Neutrophil (primary cell): ENCODE measurements at regions not wholly inside any gene's neighbourhood (a gene's known extent, or its start where the extent isn't known, plus 50 kb on each side); places are given as distances from the start of the nearest gene placed in this dataset.

Source experiments
- H3K27ac ChIP-seq: fragments of 200-600 bp; sonication (generic); 2 replicates; pipeline ENCODE4 v1.5.1; 2016; ENCODE audit warnings: mild to moderate bottlenecking, moderate library complexity
- H3K27me3 ChIP-seq: fragments of 200-600 bp; sonication (generic); 2 replicates; pipeline ENCODE4 v1.6.0; 2016; ENCODE audit warnings: mild to moderate bottlenecking
- H3K36me3 ChIP-seq: fragments of 200-600 bp; sonication (generic); 2 replicates; pipeline ENCODE4 v1.5.1; 2017
- H3K4me1 ChIP-seq, 2 experiments: fragments of 200-600 bp in 1 of 2; sonication (generic) in 1 of 2; 1 replicate in 1 of 2; 2 replicates in 1 of 2; pipeline versions ENCODE4 v1.5.1 to v1.6.1; 2013 to 2016; ENCODE audit warnings: low read depth in 1 of 2, low read length in 1 of 2, mild to moderate bottlenecking in 1 of 2, moderate library complexity in 1 of 2; ENCODE audit not compliant: control insufficient read depth in 1 of 2, insufficient read depth in 1 of 2
- H3K4me3 ChIP-seq, 2 experiments: fragments of 200-600 bp in 1 of 2; sonication (generic) in 1 of 2; 1 replicate in 1 of 2; 2 replicates in 1 of 2; pipeline ENCODE4 v1.5.1; 2013 to 2016; ENCODE audit warnings: low read depth in 1 of 2, low read length in 1 of 2, mild to moderate bottlenecking in 1 of 2, moderate library complexity in 1 of 2
- H3K9me3 ChIP-seq: fragments of 200-600 bp; sonication (generic); 2 replicates; pipeline ENCODE4 v1.5.1; 2016
- TF ChIP-seq, protein P1 (sequence below): fragments of 200-600 bp; sonication (generic); IDR thresholded peaks from 2 replicates; pipeline ENCODE4 v1.5.1; 2016; ENCODE audit warnings: antibody characterized with exemption

DNA sequence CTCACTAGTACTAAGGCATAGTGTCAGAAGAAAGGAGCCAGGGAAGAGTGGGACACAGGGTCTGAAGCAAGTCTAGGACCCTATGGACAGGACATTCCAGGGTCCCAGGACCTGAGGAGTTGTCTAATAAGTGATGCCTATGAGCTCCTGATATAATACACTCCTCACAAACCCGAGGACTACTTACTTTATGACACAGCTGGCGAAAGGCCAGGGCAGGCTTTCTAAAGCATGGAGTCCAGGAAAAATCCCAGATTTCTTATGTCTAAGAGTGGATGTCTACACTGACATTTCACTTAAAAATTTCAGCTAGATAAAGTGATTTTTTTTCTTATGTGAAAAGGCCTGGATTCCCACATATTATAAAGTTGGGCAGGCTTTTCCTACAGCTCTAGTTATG is 502.2 kb upstream of the SETBP1 start:
- H3K36me3 ChIP-seq = no peaks in the 10 kb centered on the region
- TF ChIP-seq, protein P1, sequence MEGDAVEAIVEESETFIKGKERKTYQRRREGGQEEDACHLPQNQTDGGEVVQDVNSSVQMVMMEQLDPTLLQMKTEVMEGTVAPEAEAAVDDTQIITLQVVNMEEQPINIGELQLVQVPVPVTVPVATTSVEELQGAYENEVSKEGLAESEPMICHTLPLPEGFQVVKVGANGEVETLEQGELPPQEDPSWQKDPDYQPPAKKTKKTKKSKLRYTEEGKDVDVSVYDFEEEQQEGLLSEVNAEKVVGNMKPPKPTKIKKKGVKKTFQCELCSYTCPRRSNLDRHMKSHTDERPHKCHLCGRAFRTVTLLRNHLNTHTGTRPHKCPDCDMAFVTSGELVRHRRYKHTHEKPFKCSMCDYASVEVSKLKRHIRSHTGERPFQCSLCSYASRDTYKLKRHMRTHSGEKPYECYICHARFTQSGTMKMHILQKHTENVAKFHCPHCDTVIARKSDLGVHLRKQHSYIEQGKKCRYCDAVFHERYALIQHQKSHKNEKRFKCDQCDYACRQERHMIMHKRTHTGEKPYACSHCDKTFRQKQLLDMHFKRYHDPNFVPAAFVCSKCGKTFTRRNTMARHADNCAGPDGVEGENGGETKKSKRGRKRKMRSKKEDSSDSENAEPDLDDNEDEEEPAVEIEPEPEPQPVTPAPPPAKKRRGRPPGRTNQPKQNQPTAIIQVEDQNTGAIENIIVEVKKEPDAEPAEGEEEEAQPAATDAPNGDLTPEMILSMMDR = no peak
- H3K27ac ChIP-seq = no peak overlapping the region
- no peaks in the 10 kb centered on the region for H3K4me1 ChIP-seq
- H3K27me3 ChIP-seq = no peaks in the 10 kb centered on the region
- no peak overlapping the region for H3K4me3 ChIP-seq
- H3K9me3 ChIP-seq = no peaks in the 10 kb centered on the region

- no peaks in the 10 kb centered on the region for H3K36me3 ChIP-seq
- H3K27me3 ChIP-seq = no peaks in the 10 kb centered on the region
- H3K4me1 ChIP-seq = no peaks in the 10 kb centered on the region
- TF ChIP-seq, protein P1 = no peak
- H3K27ac ChIP-seq = no peak overlapping the region
- H3K4me3 ChIP-seq = no peak overlapping the region
- no peaks in the 10 kb centered on the region for H3K9me3 ChIP-seq
Observed at GRCh38 chr18:44179693-44180092, 501.0 kb upstream of the SETBP1 start.

- no peaks in the 10 kb centered on the region for H3K4me1 ChIP-seq
- H3K27me3 ChIP-seq = no peaks in the 10 kb centered on the region
- no peak overlapping the region for H3K27ac ChIP-seq
- H3K4me3 ChIP-seq = no peak overlapping the region
- TF ChIP-seq, protein P1 = no peak
- no peaks in the 10 kb centered on the region for H3K36me3 ChIP-seq
- no peaks in the 10 kb centered on the region for H3K9me3 ChIP-seq
Observed at GRCh38 chr18:44180683-44181082, 500.0 kb upstream of the SETBP1 start.

DNA sequence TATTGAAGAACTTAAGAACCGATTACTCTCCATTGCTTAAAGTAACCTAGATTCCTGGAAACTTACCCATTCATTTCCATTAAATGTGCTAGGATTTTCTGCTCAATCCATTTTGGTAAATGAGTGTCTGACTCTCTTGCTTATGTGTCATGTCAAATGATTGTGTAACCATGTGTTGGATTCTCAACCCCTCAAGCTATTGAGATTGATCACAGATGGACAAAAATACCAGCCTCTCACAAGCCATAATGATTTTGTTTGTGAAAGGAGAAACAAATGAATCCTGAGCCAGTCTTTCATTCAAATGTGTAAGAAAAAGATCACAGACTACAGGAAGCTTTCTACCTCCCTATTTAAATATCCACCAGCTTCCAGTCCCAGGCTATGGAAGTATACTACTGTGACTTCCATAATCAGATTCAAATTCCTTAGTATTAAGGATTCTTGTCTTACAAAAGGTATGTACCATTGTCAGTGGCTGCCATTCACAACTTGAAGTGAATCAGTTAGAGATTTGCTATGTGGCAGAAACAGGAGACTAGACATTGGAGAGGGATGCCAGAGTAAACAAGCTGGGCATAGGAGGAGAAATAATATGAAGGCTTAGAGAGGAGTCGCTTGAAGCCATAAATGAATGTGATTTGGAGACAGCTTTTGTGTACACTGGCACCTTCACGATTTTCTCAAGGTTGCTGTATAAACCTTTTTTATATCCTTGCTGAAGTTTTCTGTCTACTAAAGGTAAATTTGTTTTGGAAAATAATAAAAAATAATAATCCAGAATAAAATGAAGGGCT is 498.5 kb upstream of the SETBP1 start:
- Histone ChIP-seq H3K36me3 (no peaks in the 10 kb centered on the region), H3K4me1 (no peaks in the 10 kb centered on the region), H3K27ac (no peak overlapping the region), H3K9me3 (no peaks in the 10 kb centered on the region), H3K4me3 (no peak overlapping the region), H3K27me3 (no peaks in the 10 kb centered on the region)
- TF ChIP-seq, protein P1 = no peak

GRCh38 chr18:44186001-44186400 is 494.7 kb upstream of the SETBP1 start:
- TF ChIP-seq, protein P1 = no peak
- H3K4me3 ChIP-seq = no peak overlapping the region

More at GRCh38 chr18:44186001-44186400, 494.7 kb upstream of the SETBP1 start:
- H3K9me3 ChIP-seq = no peaks in the 10 kb centered on the region
- no peak overlapping the region for H3K27ac ChIP-seq
- H3K4me1 ChIP-seq = no peaks in the 10 kb centered on the region
- H3K27me3 ChIP-seq = no peaks in the 10 kb centered on the region
- H3K36me3 ChIP-seq = no peaks in the 10 kb centered on the region
